ENCODE measurements at regions not wholly inside any gene's neighbourhood (a gene's known extent, or its start where the extent isn't known, plus 50 kb on each side); places are given as distances from the start of the nearest gene placed in this dataset.

DNA sequence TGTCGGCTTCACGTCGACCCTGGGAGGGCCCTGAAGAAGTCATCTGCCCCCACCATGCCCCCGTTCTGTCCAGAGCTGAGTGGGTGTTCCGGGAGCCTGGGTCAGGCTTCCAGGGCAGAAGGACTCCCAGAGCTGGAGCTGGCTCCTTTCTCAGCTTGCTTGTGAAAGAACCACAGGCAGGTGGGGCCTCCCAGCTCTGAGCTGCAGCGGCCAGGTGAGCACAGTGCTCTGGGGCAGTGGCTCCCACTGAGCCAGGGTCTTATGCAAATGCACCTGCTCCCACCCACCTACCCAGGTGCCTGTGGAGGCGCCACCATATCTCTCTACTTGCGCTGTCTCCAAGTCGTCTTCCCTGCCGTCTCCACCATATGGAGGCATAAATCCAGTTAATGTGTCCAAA is 140.0 kb upstream of the RPL38 start:
- no peak for DNase-seq (ENCODE audit: low spot score in 2 of 2)
- Histone ChIP-seq H3K4me1 (no peaks in the 10 kb centered on the region), H3K36me3 (no peaks in the 10 kb centered on the region), H3K27me3 (peaks cover 0 to 39% of the 10 kb centered on the region in 2 donors), H3K4me3 (no peak overlapping the region), H3K9me3 (peaks cover 0 to 2% of the 10 kb centered on the region in 2 donors), H3K27ac (no peak overlapping the region)
- intact Hi-C loops (cut with DNase I; ENCODE audit: low total_unique reads), result loop anchor here (5.0 kb wide), 1 partner anchor 494 kb away; no protein-coding TSS in a partner anchor
- TF ChIP-seq POLR2AphosphoS5 (IDR thresholded peaks at IDR 0.05), result no peak
- TF ChIP-seq, protein P1, sequence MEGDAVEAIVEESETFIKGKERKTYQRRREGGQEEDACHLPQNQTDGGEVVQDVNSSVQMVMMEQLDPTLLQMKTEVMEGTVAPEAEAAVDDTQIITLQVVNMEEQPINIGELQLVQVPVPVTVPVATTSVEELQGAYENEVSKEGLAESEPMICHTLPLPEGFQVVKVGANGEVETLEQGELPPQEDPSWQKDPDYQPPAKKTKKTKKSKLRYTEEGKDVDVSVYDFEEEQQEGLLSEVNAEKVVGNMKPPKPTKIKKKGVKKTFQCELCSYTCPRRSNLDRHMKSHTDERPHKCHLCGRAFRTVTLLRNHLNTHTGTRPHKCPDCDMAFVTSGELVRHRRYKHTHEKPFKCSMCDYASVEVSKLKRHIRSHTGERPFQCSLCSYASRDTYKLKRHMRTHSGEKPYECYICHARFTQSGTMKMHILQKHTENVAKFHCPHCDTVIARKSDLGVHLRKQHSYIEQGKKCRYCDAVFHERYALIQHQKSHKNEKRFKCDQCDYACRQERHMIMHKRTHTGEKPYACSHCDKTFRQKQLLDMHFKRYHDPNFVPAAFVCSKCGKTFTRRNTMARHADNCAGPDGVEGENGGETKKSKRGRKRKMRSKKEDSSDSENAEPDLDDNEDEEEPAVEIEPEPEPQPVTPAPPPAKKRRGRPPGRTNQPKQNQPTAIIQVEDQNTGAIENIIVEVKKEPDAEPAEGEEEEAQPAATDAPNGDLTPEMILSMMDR (IDR thresholded peaks at IDR 0.05), result no peak
- TF ChIP-seq POLR2A (IDR thresholded peaks at IDR 0.05), result no peak

DNA sequence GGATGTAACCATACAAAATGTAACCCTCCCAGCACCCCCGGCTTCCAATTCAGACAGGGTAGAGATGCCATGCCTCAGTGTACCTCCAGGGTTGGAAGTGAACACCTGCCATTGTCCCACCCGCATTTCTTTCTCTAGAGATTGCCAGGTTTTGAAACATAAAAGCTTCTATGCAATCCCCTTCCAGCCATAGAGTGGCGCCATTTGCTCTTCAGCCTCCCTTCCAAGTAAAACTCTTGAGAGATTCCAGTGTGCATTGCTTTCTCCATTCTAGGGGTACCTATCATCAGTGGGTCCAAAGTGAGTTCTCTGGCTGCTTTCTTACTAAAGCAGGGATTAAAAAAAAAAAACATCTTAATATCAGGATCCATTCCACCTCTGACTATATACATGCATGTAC is 133.1 kb upstream of the RPL38 start:
- Histone ChIP-seq H3K9me3 (peaks cover 3 to 22% of the 10 kb centered on the region in 2 donors), H3K27ac (no peak overlapping the region), H3K4me3 (no peak overlapping the region), H3K36me3 (no peaks in the 10 kb centered on the region), H3K27me3 (peaks cover 0 to 10% of the 10 kb centered on the region in 2 donors), H3K4me1 (no peaks in the 10 kb centered on the region)
- no peak for DNase-seq (ENCODE audit: low spot score in 2 of 2)
- intact Hi-C loops (cut with DNase I; ENCODE audit: low total_unique reads), result no loop called here
- TF ChIP-seq, protein P1 (IDR thresholded peaks at IDR 0.05), result no peak
- TF ChIP-seq POLR2AphosphoS5 (IDR thresholded peaks at IDR 0.05) (no peak), POLR2A (IDR thresholded peaks at IDR 0.05) (no peak)

DNA sequence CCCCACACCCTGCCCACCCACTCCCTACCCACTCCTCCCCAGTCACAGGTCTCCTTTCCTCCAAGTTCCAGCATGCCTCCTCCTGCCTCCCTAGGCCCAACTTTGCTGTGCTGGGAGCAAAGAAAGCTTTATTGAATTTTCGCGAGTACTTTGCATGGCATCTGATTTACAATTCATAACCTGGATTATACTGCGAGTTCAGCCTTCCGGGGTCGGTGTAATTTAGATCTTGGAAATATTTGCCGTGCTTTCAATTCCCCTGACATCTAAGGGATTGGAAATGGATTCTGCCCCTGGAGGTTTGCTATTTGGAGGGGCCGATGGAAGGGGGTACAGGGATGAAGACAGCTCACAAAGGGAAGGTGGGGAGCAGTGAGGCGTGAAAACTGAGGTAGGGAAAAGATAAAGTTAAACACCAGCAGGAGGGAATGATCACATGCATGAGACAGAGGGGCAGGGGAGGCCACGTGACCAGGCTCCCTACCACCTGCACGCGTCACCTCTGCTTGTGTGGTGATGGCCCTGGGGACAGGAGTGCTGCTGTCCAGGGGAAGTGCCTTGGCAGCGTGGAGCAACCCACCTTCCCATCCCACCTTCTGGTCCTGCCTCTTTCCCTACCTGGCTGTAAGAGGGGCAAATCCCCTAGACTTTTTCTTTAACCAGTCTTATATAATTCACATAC is 132.3 kb upstream of the RPL38 start:
- H3K27ac ChIP-seq, result no peak overlapping the region
- TF ChIP-seq POLR2AphosphoS5 (IDR thresholded peaks at IDR 0.05), result no peak
- TF ChIP-seq, protein P1 (IDR thresholded peaks at IDR 0.05), result no peak
- DNase-seq (ENCODE audit: low spot score in 2 of 2), result no peak
- peaks cover 0 to 5% of the 10 kb centered on the region in 2 donors for H3K27me3 ChIP-seq
- no peak overlapping the region for H3K4me3 ChIP-seq
- no peaks in the 10 kb centered on the region for H3K36me3 ChIP-seq
- intact Hi-C loops (cut with DNase I; ENCODE audit: low total_unique reads), result no loop called here
- peaks cover 3 to 22% of the 10 kb centered on the region in 2 donors for H3K9me3 ChIP-seq
- no peaks in the 10 kb centered on the region for H3K4me1 ChIP-seq

DNA sequence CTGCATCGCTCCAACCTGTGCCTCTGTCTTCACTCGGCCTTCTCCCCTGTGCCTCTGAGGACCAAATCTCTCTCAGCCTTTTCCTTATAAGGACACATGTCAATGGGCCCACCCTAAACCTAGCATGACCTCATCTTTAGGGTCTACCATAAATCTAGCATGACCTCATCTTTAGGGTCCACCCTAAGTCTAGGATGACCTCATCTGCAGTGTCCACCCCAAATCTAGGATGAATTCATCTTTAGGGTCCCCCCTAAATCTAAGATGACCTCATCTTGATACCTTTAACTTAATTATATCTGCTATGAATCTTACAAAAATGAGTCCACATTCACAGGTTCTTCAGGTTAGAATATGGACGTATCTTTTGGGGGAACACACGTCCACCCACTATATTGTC is 131.1 kb upstream of the RPL38 start:
- intact Hi-C loops (cut with DNase I; ENCODE audit: low total_unique reads), result no loop called here
- TF ChIP-seq, protein P1 (IDR thresholded peaks at IDR 0.05), result no peak
- no peak for TF ChIP-seq POLR2AphosphoS5 (IDR thresholded peaks at IDR 0.05)
- TF ChIP-seq POLR2A (IDR thresholded peaks at IDR 0.05), result no peak
- Histone ChIP-seq H3K27me3 (no peaks in the 10 kb centered on the region), H3K4me1 (no peaks in the 10 kb centered on the region), H3K27ac (no peak overlapping the region), H3K9me3 (peaks cover 3 to 22% of the 10 kb centered on the region in 2 donors), H3K4me3 (no peak overlapping the region), H3K36me3 (no peaks in the 10 kb centered on the region)
- DNase-seq (ENCODE audit: low spot score in 2 of 2), result no peak

DNA sequence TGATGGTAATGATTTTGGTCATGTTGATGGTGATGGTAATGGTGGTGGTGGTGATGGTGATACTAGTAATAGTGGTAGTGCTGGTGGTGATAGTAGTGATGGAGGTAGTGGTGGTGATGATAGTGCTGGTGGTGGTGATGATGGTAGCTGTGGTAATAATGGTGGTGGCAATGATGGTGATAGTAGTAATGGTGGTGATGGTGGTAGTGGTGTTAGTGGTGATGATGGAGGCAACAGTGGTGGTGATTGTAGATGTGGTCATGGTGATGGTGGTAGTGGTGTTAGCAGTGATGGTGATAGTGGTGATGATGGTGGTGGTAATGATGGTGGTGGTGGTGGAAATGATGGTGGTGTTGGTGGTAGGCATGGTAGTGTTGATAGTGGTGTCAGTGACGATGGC is 127.0 kb upstream of the RPL38 start:
- H3K27me3 ChIP-seq, result peaks cover 0 to 22% of the 10 kb centered on the region in 2 donors
- DNase-seq (ENCODE audit: low spot score in 2 of 2), result no peak
- no peaks in the 10 kb centered on the region for H3K4me1 ChIP-seq
- TF ChIP-seq, protein P1 (IDR thresholded peaks at IDR 0.05), result no peak
- no peak for TF ChIP-seq POLR2A (IDR thresholded peaks at IDR 0.05)
- no peak for TF ChIP-seq POLR2AphosphoS5 (IDR thresholded peaks at IDR 0.05)
- no peak overlapping the region for H3K27ac ChIP-seq
- no peaks in the 10 kb centered on the region for H3K36me3 ChIP-seq
- no peak overlapping the region for H3K4me3 ChIP-seq
- H3K9me3 ChIP-seq, result peaks cover 3 to 7% of the 10 kb centered on the region in 2 donors
- intact Hi-C loops (cut with DNase I; ENCODE audit: low total_unique reads), result no loop called here

Measured in breast epithelium (tissue), 4 donors.